CD14-positive monocyte (primary cell): ENCODE measurements at regions not wholly inside any gene's neighbourhood (a gene's known extent, or its start where the extent isn't known, plus 50 kb on each side); places are given as distances from the start of the nearest gene placed in this dataset.

Experiments
- DNase-seq, 3 donors: peaks; one replicate each; pipeline ENCODE4 v3.0.0-alpha.2; 2011 to 2022
- H2AFZ ChIP-seq: 2 replicates; pipeline ENCODE4 v1.6.0; 2012; ENCODE audit warnings: mild to moderate bottlenecking, low read depth, low read length, inconsistent platforms; ENCODE audit not compliant: insufficient read depth, poor library complexity, severe bottlenecking
- H3K27ac ChIP-seq, 2 donors: 1 replicate in 1 of 2; 2 replicates in 1 of 2; pipeline ENCODE4 v1.5.1; 2012 to 2013; ENCODE audit warnings: low read length in 2 of 2, control low read depth in 1 of 2, inconsistent platforms in 1 of 2, low read depth in 1 of 2, mild to moderate bottlenecking in 1 of 2
- H3K27me3 ChIP-seq, 2 donors: one replicate each; pipeline versions ENCODE4 v1.6.0 to v1.6.1; 2011 to 2013; ENCODE audit warnings: low read length in 2 of 2; ENCODE audit not compliant: control insufficient read depth in 2 of 2, insufficient read depth in 2 of 2
- H3K36me3 ChIP-seq, 2 donors: replicated peaks in 1 of 2; 1 replicate in 1 of 2; 2 replicates in 1 of 2; pipeline versions ENCODE4 v1.5.1 to v1.6.1; 2012 to 2013; ENCODE audit warnings: low read length in 2 of 2, control low read depth in 1 of 2, inconsistent platforms in 1 of 2, mild to moderate bottlenecking in 1 of 2; ENCODE audit not compliant: insufficient read depth in 2 of 2, control insufficient read depth in 1 of 2
- H3K4me1 ChIP-seq, 2 donors: 1 replicate in 1 of 2; 2 replicates in 1 of 2; pipeline versions ENCODE4 v1.5.1 to v1.6.1; 2012 to 2013; ENCODE audit warnings: low read length in 2 of 2, control low read depth in 1 of 2, inconsistent platforms in 1 of 2, mild to moderate bottlenecking in 1 of 2, moderate library complexity in 1 of 2; ENCODE audit not compliant: insufficient read depth in 2 of 2, control insufficient read depth in 1 of 2
- H3K4me2 ChIP-seq: replicated peaks from 2 replicates; pipeline ENCODE3; 2012; ENCODE audit warnings: low read length, moderate library complexity, mild to moderate bottlenecking; ENCODE audit not compliant: poor library complexity, severe bottlenecking; ENCODE audit errors: extremely low read depth
- H3K4me3 ChIP-seq, 3 experiments: fragments of 200-600 bp in 1 of 3; sonication (generic) in 1 of 3; replicated peaks in 1 of 3; 1 replicate in 2 of 3; 2 replicates in 1 of 3; pipeline ENCODE4 v1.5.1; 2011 to 2013; ENCODE audit warnings: low read length in 3 of 3, mild to moderate bottlenecking in 3 of 3, control low read depth in 2 of 3, low read depth in 2 of 3, inconsistent platforms in 1 of 3, moderate library complexity in 1 of 3
- H3K79me2 ChIP-seq: 2 replicates; pipeline ENCODE4 v1.6.0; 2012; ENCODE audit warnings: mild to moderate bottlenecking, control low read depth, inconsistent platforms, low read length, moderate library complexity; ENCODE audit not compliant: insufficient read depth
- H3K9ac ChIP-seq: 2 replicates; pipeline ENCODE4 v1.6.0; 2017; ENCODE audit warnings: low read length, mild to moderate bottlenecking; ENCODE audit not compliant: insufficient read depth, poor library complexity, severe bottlenecking
- H3K9me3 ChIP-seq, 2 donors: replicated peaks in 1 of 2; 1 replicate in 1 of 2; 2 replicates in 1 of 2; pipeline versions ENCODE4 v1.5.1 to v1.6.1; 2012 to 2013; ENCODE audit warnings: low read length in 2 of 2, control low read depth in 1 of 2; ENCODE audit not compliant: control insufficient read depth in 1 of 2, insufficient read depth in 1 of 2
- H4K20me1 ChIP-seq: 2 replicates; pipeline ENCODE4 v1.6.0; 2012; ENCODE audit warnings: mild to moderate bottlenecking, low read length, control low read depth, moderate library complexity; ENCODE audit not compliant: insufficient read depth
- H3K27ac Mint-ChIP-seq, 7 donors: one replicate each; pipeline ENCODE4 v1.8.0; 2020; ENCODE audit warnings: mild to moderate bottlenecking in 7 of 7, mixed read lengths in 7 of 7, moderate library complexity in 6 of 7, inconsistent platforms in 2 of 7
- H3K27me3 Mint-ChIP-seq, 3 donors: one replicate each; pipeline ENCODE4 v1.8.0; 2021 to 2022; ENCODE audit warnings: low read depth in 3 of 3, mild to moderate bottlenecking in 3 of 3, mixed read lengths in 3 of 3, moderate library complexity in 3 of 3, inconsistent platforms in 1 of 3
- H3K36me3 Mint-ChIP-seq, 2 donors: one replicate each; pipeline ENCODE4 v1.8.0; 2020; ENCODE audit warnings: mixed read lengths in 2 of 2, inconsistent platforms in 1 of 2, mild to moderate bottlenecking in 1 of 2
- H3K4me1 Mint-ChIP-seq: one replicate; pipeline ENCODE4 v1.8.0; 2020; ENCODE audit warnings: mild to moderate bottlenecking, mixed read lengths
- H3K4me3 Mint-ChIP-seq, 2 donors: one replicate each; pipeline ENCODE4 v1.8.0; 2020; ENCODE audit warnings: mild to moderate bottlenecking in 2 of 2, mixed read lengths in 2 of 2, moderate library complexity in 1 of 2
- H3K9me3 Mint-ChIP-seq, 7 donors: one replicate each; pipeline ENCODE4 v1.8.0; 2020 to 2022; ENCODE audit warnings: mixed read lengths in 7 of 7, mild to moderate bottlenecking in 6 of 7, moderate library complexity in 6 of 7, inconsistent platforms in 2 of 7
- WGBS: methylation state at CpG from one replicate; pipeline ENCODE4 v1.1.5; 2013; ENCODE audit warnings: missing lambda C conversion rate; ENCODE audit not compliant: insufficient coverage; 5-methylcytosine and 5-hydroxymethylcytosine counted together
- intact Hi-C, 2 donors: fragments of 100-400 bp; cut with micrococcal nuclease; formaldehyde crosslinking; loops; one replicate each; pipeline versions ENCODE4 v1.15.0 to v1.15.1; 2023
- TF ChIP-seq, protein P1 (sequence below): fragments of 200-600 bp; IDR thresholded peaks from one replicate; pipeline ENCODE4 v1.8.0; 2022; ENCODE audit warnings: antibody characterized with exemption, mild to moderate bottlenecking

DNA sequence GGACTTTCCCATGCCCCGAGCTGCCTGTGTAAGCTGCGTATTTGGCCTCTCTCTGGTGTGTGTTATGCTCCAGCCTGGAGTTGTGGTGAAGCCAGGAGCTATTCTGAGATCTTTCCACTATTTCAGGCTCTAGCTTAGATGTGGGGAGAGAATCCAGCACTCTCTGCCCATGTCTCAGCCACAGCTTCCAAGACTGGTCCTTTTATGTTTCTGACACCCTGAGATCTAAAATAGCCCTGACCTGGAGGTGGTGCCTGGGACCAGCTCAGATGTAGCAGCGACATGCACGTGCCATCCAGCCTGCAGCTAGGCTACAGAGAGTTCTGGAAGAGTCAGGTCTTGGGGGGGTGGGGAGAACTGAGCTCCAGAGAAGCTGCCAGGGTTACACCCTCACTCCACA, 76.5 kb downstream of the TENT5C start:
- intact Hi-C loops = no loop called here
- peaks cover 0 to 3% (median 3%) of the 10 kb centered on the region in 3 donors for H3K27me3 Mint-ChIP-seq
- H3K4me1 Mint-ChIP-seq = peaks cover 2% of the 10 kb centered on the region
- Histone ChIP-seq H3K4me1 (no peaks in the 10 kb centered on the region), H3K4me3 (no peak overlapping the region), H3K9ac (no peak overlapping the region), H3K9me3 (no peaks in the 10 kb centered on the region), H3K4me2 (no peak overlapping the region), H3K36me3 (no peaks in the 10 kb centered on the region), H4K20me1 (no peaks in the 10 kb centered on the region), H3K27ac (no peak overlapping the region), H2AFZ (no peak overlapping the region), H3K27me3 (no peaks in the 10 kb centered on the region), H3K79me2 (no peaks in the 10 kb centered on the region)
- DNase-seq = no peak
- TF ChIP-seq, protein P1, sequence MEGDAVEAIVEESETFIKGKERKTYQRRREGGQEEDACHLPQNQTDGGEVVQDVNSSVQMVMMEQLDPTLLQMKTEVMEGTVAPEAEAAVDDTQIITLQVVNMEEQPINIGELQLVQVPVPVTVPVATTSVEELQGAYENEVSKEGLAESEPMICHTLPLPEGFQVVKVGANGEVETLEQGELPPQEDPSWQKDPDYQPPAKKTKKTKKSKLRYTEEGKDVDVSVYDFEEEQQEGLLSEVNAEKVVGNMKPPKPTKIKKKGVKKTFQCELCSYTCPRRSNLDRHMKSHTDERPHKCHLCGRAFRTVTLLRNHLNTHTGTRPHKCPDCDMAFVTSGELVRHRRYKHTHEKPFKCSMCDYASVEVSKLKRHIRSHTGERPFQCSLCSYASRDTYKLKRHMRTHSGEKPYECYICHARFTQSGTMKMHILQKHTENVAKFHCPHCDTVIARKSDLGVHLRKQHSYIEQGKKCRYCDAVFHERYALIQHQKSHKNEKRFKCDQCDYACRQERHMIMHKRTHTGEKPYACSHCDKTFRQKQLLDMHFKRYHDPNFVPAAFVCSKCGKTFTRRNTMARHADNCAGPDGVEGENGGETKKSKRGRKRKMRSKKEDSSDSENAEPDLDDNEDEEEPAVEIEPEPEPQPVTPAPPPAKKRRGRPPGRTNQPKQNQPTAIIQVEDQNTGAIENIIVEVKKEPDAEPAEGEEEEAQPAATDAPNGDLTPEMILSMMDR = no peak
- WGBS = 80% methylated on average over 2 of the region's 4 CpGs
- H3K36me3 Mint-ChIP-seq = no peaks in the 10 kb centered on the region
- H3K4me3 Mint-ChIP-seq = no peak overlapping the region
- peaks cover 0 to 1% (median 0%) of the 10 kb centered on the region in 7 donors for H3K9me3 Mint-ChIP-seq
- H3K27ac Mint-ChIP-seq = no peak overlapping the region

DNA sequence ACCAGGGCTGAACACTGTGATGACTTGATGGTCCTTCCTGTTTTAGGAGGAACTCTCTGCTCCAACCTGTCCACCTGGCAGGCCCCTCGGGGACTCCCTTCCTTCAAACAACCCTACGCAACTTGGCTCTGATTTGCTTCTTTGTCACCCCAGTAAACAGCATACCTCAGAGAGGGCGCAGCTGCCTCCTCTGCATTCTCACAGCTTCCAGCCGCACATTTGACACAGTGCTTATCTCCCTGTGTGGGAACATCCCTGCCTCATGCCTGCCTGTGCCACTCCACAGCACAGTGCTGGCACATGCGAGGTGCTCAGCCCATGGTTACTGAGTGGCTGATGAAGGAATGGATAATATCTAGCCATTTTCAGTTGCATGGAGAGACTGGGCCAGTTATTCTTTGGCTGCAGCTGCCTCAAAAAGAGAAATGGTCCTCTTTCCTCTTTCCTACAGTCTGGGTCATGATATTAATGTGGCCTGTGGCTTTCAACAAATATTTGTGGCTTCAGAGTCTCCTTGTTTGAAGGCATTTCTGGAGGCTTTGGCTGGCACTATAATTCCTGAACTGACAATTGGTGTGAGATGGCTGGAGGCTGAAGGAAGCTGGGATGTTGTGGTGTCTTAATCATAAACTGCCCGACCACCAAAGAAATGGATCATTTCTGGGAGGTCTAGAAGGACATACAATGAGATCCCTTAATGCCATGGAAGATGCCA, 77.9 kb downstream of the TENT5C start:
- H3K36me3 ChIP-seq = no peaks in the 10 kb centered on the region
- H2AFZ ChIP-seq = no peak overlapping the region
- no peaks in the 10 kb centered on the region for H3K27me3 ChIP-seq
- Mint-ChIP-seq H3K36me3 (no peaks in the 10 kb centered on the region), H3K4me1 (no peaks in the 10 kb centered on the region), H3K4me3 (no peak overlapping the region), H3K27me3 (peaks cover 0 to 2% (median 0%) of the 10 kb centered on the region in 3 donors), H3K9me3 (no peaks in the 10 kb centered on the region), H3K27ac (no peak overlapping the region)
- H3K4me3 ChIP-seq = no peak overlapping the region
- no peak overlapping the region for H3K9ac ChIP-seq
- H3K9me3 ChIP-seq = no peaks in the 10 kb centered on the region
- H3K4me2 ChIP-seq = no peak overlapping the region
- H3K4me1 ChIP-seq = no peaks in the 10 kb centered on the region
- no peak for DNase-seq
- intact Hi-C loops = no loop called here
- no peak overlapping the region for H3K27ac ChIP-seq
- H3K79me2 ChIP-seq = no peaks in the 10 kb centered on the region
- TF ChIP-seq, protein P1 = no peak
- WGBS = 89% methylated on average over 6 of the region's 6 CpGs
- no peaks in the 10 kb centered on the region for H4K20me1 ChIP-seq
